A673 (cell line): ENCODE measurements at regions not wholly inside any gene's neighbourhood (a gene's known extent, or its start where the extent isn't known, plus 50 kb on each side); places are given as distances from the start of the nearest gene placed in this dataset.

Experiments
- BruUV-seq: library from RNA; stranded (reverse); fragments of 400-500 nt; replicated peaks from 2 replicates; lab custom pipeline; 2021; lab: Mats Ljungman, UMichigan
- CTCF ChIA-PET: fragments of 300-600 bp; sonication (Branson Sonifier 250); formaldehyde crosslinking; loops from one replicate; lab custom pipeline; 2022; ENCODE audit warnings: antibody characterized with exemption; lab: Charles Lee
- POLR2A ChIA-PET: fragments of 300-600 bp; sonication (Branson Sonifier 250); formaldehyde crosslinking; loops from one replicate; lab custom pipeline; 2022; ENCODE audit warnings: antibody characterized with exemption; ENCODE audit not compliant: low non-redundant PET; lab: Charles Lee
- DNase-seq: peaks from one replicate; pipeline ENCODE4 v3.0.0-alpha.2; 2015; ENCODE audit warnings: low spot score
- H3K27ac ChIP-seq: fragments of 200-600 bp; sonication (generic); 2 replicates; pipeline ENCODE4 v1.5.1; 2016; ENCODE audit warnings: mixed run types, low read depth, mild to moderate bottlenecking, mixed read lengths, antibody characterized with exemption, low read length; ENCODE audit not compliant: poor library complexity, severe bottlenecking
- H3K27me3 ChIP-seq: fragments of 200-600 bp; sonication (generic); replicated peaks from 2 replicates; pipeline ENCODE4 v1.6.1; 2017; ENCODE audit warnings: mixed run types, low read depth, mild to moderate bottlenecking, mixed read lengths, antibody characterized with exemption, low read length; ENCODE audit not compliant: insufficient read depth, poor library complexity
- H3K36me3 ChIP-seq: fragments of 200-600 bp; sonication (generic); 2 replicates; pipeline ENCODE4 v1.6.1; 2016; ENCODE audit warnings: mixed run types, mild to moderate bottlenecking, mixed read lengths, antibody characterized with exemption, low read length; ENCODE audit not compliant: insufficient read depth, poor library complexity, severe bottlenecking
- H3K4me1 ChIP-seq: fragments of 200-600 bp; sonication (generic); 2 replicates; pipeline ENCODE4 v1.6.1; 2017; ENCODE audit warnings: mixed run types, mild to moderate bottlenecking, mixed read lengths, antibody characterized with exemption, low read length; ENCODE audit not compliant: insufficient read depth, poor library complexity, severe bottlenecking
- H3K4me3 ChIP-seq: fragments of 200-600 bp; sonication (generic); 2 replicates; pipeline ENCODE4 v1.5.1; 2016; ENCODE audit warnings: low read depth, mixed run types, mild to moderate bottlenecking, mixed read lengths, low read length; ENCODE audit not compliant: poor library complexity, severe bottlenecking
- H3K9me3 ChIP-seq: fragments of 200-600 bp; sonication (generic); 2 replicates; pipeline ENCODE4 v1.6.1; 2016; ENCODE audit warnings: mixed run types, low read depth, mild to moderate bottlenecking, mixed read lengths, antibody characterized with exemption, low read length; ENCODE audit not compliant: poor library complexity, severe bottlenecking
- EZH2 ChIP-seq: fragments of 200-600 bp; sonication (generic); IDR thresholded peaks from 2 replicates; pipeline ENCODE4 v1.6.1; 2017; ENCODE audit warnings: borderline replicate concordance, low read depth, mild to moderate bottlenecking, mixed read lengths, antibody characterized with exemption, low read length; ENCODE audit not compliant: poor library complexity, severe bottlenecking
- intact Hi-C: fragments of 100-400 bp; cut with micrococcal nuclease; formaldehyde crosslinking; loops from one replicate; pipeline ENCODE4 v1.10.0; 2022; ENCODE audit not compliant: unreplicated experiment
- TF ChIP-seq, protein P1 (sequence below): fragments of 300-800, 200-600 bp; sonication (generic); conservative IDR thresholded peaks from 2 replicates; pipeline ENCODE4 v1.5.1; 2017; ENCODE audit warnings: low read depth, mild to moderate bottlenecking, antibody characterized with exemption, low read length, moderate library complexity, mixed read lengths

DNA sequence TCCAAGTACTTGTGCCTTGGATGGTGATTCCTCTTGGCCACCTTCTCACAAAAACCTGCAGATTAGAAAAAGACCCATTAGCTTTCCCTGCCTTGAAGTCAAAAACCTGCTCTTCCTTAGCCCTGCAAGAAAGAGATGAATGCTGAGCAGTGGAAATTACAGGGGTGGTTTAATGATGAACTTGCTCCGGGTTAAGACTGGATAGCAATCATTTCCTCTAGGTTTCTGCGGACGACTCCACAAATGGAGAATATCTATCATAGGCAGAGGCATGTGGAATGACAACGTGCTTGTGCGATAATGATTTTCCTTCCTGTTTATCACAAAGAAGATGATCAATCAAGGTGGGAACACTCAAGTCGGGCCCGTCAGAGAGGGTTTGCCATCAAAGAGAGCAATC is 201.2 kb upstream of the ERCC4 start:
- intact Hi-C loops, result no loop called here
- TF ChIP-seq, protein P1, sequence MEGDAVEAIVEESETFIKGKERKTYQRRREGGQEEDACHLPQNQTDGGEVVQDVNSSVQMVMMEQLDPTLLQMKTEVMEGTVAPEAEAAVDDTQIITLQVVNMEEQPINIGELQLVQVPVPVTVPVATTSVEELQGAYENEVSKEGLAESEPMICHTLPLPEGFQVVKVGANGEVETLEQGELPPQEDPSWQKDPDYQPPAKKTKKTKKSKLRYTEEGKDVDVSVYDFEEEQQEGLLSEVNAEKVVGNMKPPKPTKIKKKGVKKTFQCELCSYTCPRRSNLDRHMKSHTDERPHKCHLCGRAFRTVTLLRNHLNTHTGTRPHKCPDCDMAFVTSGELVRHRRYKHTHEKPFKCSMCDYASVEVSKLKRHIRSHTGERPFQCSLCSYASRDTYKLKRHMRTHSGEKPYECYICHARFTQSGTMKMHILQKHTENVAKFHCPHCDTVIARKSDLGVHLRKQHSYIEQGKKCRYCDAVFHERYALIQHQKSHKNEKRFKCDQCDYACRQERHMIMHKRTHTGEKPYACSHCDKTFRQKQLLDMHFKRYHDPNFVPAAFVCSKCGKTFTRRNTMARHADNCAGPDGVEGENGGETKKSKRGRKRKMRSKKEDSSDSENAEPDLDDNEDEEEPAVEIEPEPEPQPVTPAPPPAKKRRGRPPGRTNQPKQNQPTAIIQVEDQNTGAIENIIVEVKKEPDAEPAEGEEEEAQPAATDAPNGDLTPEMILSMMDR, result no peak
- TF ChIP-seq EZH2, result no peak
- DNase-seq, result no peak
- no peaks in the 10 kb centered on the region for H3K27me3 ChIP-seq
- ChIA-PET CTCF (no interaction called here), POLR2A (no interaction called here)
- no TSS peak for BruUV-seq
- H3K4me1 ChIP-seq, result no peaks in the 10 kb centered on the region
- no peaks in the 10 kb centered on the region for H3K9me3 ChIP-seq
- no peaks in the 10 kb centered on the region for H3K36me3 ChIP-seq
- H3K27ac ChIP-seq, result no peak overlapping the region
- no peak overlapping the region for H3K4me3 ChIP-seq

DNA sequence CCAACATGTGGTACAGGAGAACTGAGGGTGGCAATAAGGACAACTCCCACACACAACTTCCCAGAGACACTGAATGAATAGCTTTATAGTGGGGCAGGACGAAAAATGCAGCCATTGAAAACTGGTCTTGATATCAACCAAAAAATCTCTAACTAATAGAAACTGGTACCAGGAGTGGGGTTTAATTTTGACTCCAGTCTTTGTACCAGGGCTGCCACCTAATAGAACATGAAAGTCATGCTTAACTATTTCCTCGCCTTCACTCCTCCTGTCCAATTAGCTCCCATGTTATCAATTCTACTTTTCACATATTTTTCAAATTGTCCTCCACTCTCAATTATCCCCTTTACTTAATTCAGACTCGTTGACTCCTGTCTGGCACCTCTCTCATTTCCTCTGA is 192.0 kb upstream of the ERCC4 start:
- Histone ChIP-seq H3K36me3 (no peaks in the 10 kb centered on the region), H3K4me3 (no peak overlapping the region), H3K4me1 (no peaks in the 10 kb centered on the region), H3K27me3 (no peaks in the 10 kb centered on the region), H3K9me3 (peaks cover 6% of the 10 kb centered on the region), H3K27ac (no peak overlapping the region)
- TF ChIP-seq EZH2, result no peak
- TF ChIP-seq, protein P1, result no peak
- BruUV-seq, result no TSS peak
- intact Hi-C loops, result no loop called here
- ChIA-PET POLR2A (no interaction called here), CTCF (no interaction called here)
- no peak for DNase-seq

DNA sequence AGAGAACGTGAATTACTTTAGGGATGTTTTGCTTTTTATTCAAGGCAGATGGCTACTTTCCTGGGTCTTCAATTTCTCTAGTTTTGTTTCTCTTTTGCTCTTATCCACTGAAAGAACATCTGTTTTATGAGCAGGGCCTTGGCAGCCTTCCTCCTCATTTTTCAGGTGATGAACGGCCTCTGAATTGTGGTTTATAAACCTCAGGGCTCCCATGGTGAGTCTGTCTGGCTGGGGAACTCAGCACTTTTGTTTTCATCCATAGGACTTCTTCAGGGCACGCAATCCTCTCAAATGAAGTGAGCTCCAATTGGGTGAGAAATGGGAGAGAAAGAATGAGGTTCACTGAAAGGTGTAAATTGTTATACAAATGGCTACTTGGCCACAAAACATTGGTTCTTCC is 186.4 kb upstream of the ERCC4 start:
- H3K36me3 ChIP-seq, result no peaks in the 10 kb centered on the region
- no TSS peak for BruUV-seq
- no peaks in the 10 kb centered on the region for H3K9me3 ChIP-seq
- POLR2A ChIA-PET, result no interaction called here
- CTCF ChIA-PET, result no interaction called here
- H3K27me3 ChIP-seq, result no peaks in the 10 kb centered on the region
- no peak overlapping the region for H3K27ac ChIP-seq
- no peaks in the 10 kb centered on the region for H3K4me1 ChIP-seq
- no peak for DNase-seq
- H3K4me3 ChIP-seq, result no peak overlapping the region
- intact Hi-C loops, result no loop called here
- TF ChIP-seq, protein P1, result no peak
- no peak for TF ChIP-seq EZH2
